PC-9 (cell line): ENCODE measurements at regions not wholly inside any gene's neighbourhood (a gene's known extent, or its start where the extent isn't known, plus 50 kb on each side); places are given as distances from the start of the nearest gene placed in this dataset.

Experiments
- BruUV-seq: library from RNA; stranded (reverse); fragments of 400-500 nt; replicated peaks from 2 replicates; lab custom pipeline; 2021; lab: Mats Ljungman, UMichigan
- CTCF ChIA-PET: fragments of 300-600 bp; sonication (Branson Sonifier 250); formaldehyde crosslinking; loops from one replicate; lab custom pipeline; 2022; ENCODE audit warnings: antibody characterized with exemption; lab: Charles Lee
- POLR2A ChIA-PET: fragments of 300-600 bp; sonication (Branson Sonifier 250); formaldehyde crosslinking; loops from one replicate; lab custom pipeline; 2022; ENCODE audit warnings: antibody characterized with exemption; ENCODE audit not compliant: unreplicated experiment; lab: Charles Lee
- DNase-seq, 2 experiments: peaks; one replicate each; pipeline versions ENCODE4 v3.0.0 to v3.0.0-alpha.2; 2015 to 2022; ENCODE audit warnings: mixed read lengths in 1 of 2
- H2AFZ ChIP-seq: fragments of 200-600 bp; sonication (generic); 2 replicates; pipeline ENCODE4 v1.8.1; 2017; ENCODE audit warnings: antibody characterized with exemption
- H3F3A ChIP-seq: fragments of 200-600 bp; sonication (generic); 2 replicates; pipeline ENCODE4 v1.8.1; 2017; ENCODE audit warnings: antibody characterized with exemption, mild to moderate bottlenecking, low read depth; ENCODE audit not compliant: insufficient read depth
- H3K27ac ChIP-seq: fragments of 200-600 bp; sonication (generic); 2 replicates; pipeline ENCODE4 v1.6.1; 2016; ENCODE audit warnings: mixed run types
- H3K27me3 ChIP-seq: fragments of 200-600 bp; sonication (generic); 2 replicates; pipeline ENCODE4 v1.6.1; 2016; ENCODE audit warnings: low read depth, mixed run types; ENCODE audit not compliant: insufficient read depth
- H3K36me3 ChIP-seq: fragments of 200-600 bp; sonication (generic); 2 replicates; pipeline ENCODE4 v1.6.1; 2016; ENCODE audit warnings: low read depth, mixed run types
- H3K4me1 ChIP-seq: fragments of 200-600 bp; sonication (generic); replicated peaks from 2 replicates; pipeline ENCODE4 v1.6.1; 2016; ENCODE audit warnings: mixed run types; ENCODE audit not compliant: insufficient read depth
- H3K4me2 ChIP-seq: fragments of 200-600 bp; sonication (generic); 2 replicates; pipeline ENCODE4 v1.6.1; 2017; ENCODE audit warnings: mixed run types
- H3K4me3 ChIP-seq: fragments of 200-600 bp; sonication (generic); 2 replicates; pipeline ENCODE4 v1.6.1; 2016; ENCODE audit warnings: mixed run types
- H3K79me2 ChIP-seq: fragments of 200-600 bp; sonication (generic); 2 replicates; pipeline ENCODE4 v1.6.1; 2017; ENCODE audit warnings: low read depth, mixed run types
- H3K9me2 ChIP-seq: fragments of 200-600 bp; sonication (generic); 2 replicates; pipeline ENCODE4 v1.8.1; 2017; ENCODE audit warnings: mild to moderate bottlenecking; ENCODE audit not compliant: insufficient read depth
- H3K9me3 ChIP-seq: fragments of 200-600 bp; sonication (generic); 2 replicates; pipeline ENCODE4 v1.8.1; 2016; ENCODE audit warnings: low read depth; ENCODE audit not compliant: insufficient read depth
- H4K20me1 ChIP-seq: fragments of 200-600 bp; sonication (generic); 2 replicates; pipeline ENCODE4 v1.8.1; 2017; ENCODE audit not compliant: insufficient read depth
- EZH2 ChIP-seq: fragments of 200-600 bp; sonication (generic); IDR thresholded peaks from 2 replicates; pipeline ENCODE4 v1.8.0; 2017; ENCODE audit warnings: antibody characterized with exemption, low read depth
- intact Hi-C: fragments of 100-400 bp; cut with micrococcal nuclease; formaldehyde crosslinking; loops from one replicate; pipeline ENCODE4 v1.10.0; 2022; ENCODE audit not compliant: unreplicated experiment
- TF ChIP-seq, protein P1 (sequence below): fragments of 200-600 bp; sonication (generic); conservative IDR thresholded peaks from 2 replicates; pipeline ENCODE4 v1.6.1; 2017; ENCODE audit warnings: mixed run types, antibody characterized with exemption, mild to moderate bottlenecking, moderate library complexity

DNA sequence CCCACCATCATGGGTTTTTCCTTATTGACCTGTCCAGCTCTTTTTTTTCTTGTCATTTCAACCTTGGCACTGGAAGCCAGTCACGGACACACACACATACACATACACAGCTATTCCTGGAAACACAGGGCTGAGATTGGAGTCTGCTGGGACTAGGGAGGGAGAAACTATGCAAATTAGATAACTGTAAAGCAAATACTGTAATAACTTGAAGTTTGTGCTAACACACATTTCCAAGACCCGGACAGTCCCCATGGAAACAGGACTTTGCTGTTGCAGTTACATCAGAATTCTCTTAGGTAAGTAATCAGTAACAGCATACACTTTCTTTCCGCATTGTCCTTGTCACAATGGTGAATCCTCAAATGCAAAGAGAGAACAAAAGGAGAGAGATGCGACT is 304.4 kb downstream of the KBTBD8 start:
- Histone ChIP-seq H3K4me3 (no peak overlapping the region), H3K27ac (no peak overlapping the region), H3K36me3 (no peaks in the 10 kb centered on the region), H3K27me3 (no peaks in the 10 kb centered on the region), H3K4me1 (no peaks in the 10 kb centered on the region), H3K79me2 (no peaks in the 10 kb centered on the region), H3F3A (no peaks in the 10 kb centered on the region), H3K9me3 (no peaks in the 10 kb centered on the region), H3K9me2 (no peaks in the 10 kb centered on the region), H3K4me2 (no peak overlapping the region), H2AFZ (no peak overlapping the region), H4K20me1 (no peaks in the 10 kb centered on the region)
- no TSS peak for BruUV-seq
- POLR2A ChIA-PET = no interaction called here
- intact Hi-C loops = no loop called here
- no peak for TF ChIP-seq EZH2
- TF ChIP-seq, protein P1, sequence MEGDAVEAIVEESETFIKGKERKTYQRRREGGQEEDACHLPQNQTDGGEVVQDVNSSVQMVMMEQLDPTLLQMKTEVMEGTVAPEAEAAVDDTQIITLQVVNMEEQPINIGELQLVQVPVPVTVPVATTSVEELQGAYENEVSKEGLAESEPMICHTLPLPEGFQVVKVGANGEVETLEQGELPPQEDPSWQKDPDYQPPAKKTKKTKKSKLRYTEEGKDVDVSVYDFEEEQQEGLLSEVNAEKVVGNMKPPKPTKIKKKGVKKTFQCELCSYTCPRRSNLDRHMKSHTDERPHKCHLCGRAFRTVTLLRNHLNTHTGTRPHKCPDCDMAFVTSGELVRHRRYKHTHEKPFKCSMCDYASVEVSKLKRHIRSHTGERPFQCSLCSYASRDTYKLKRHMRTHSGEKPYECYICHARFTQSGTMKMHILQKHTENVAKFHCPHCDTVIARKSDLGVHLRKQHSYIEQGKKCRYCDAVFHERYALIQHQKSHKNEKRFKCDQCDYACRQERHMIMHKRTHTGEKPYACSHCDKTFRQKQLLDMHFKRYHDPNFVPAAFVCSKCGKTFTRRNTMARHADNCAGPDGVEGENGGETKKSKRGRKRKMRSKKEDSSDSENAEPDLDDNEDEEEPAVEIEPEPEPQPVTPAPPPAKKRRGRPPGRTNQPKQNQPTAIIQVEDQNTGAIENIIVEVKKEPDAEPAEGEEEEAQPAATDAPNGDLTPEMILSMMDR = no peak
- no peak for DNase-seq
- CTCF ChIA-PET = no interaction called here

DNA sequence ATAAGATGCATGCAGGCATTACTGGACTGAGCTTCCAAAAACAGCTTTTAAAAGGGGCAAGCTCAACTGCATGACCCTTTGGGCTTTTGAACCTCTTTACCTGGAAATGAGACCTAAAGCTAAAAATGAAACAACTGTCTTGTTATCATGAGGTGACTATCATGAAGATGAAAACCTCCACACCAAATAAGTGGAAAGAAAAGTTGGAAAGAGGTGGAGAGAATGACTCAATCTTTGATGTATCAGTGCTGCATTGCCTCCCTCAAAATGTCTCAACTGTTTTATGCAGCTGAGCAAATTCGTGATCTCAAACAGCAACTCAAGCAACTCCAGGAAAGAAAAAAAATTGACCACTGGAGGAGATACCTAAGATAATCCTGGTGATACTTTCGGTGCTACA is 307.1 kb downstream of the KBTBD8 start:
- Histone ChIP-seq H3F3A (no peaks in the 10 kb centered on the region), H4K20me1 (no peaks in the 10 kb centered on the region), H3K79me2 (no peaks in the 10 kb centered on the region), H3K4me1 (no peaks in the 10 kb centered on the region), H3K4me3 (no peak overlapping the region), H3K9me3 (no peaks in the 10 kb centered on the region), H3K4me2 (no peak overlapping the region), H3K27ac (no peak overlapping the region), H3K9me2 (no peaks in the 10 kb centered on the region), H3K27me3 (no peaks in the 10 kb centered on the region), H2AFZ (no peak overlapping the region), H3K36me3 (no peaks in the 10 kb centered on the region)
- TF ChIP-seq EZH2 = no peak
- TF ChIP-seq, protein P1 = no peak
- CTCF ChIA-PET = no interaction called here
- intact Hi-C loops = no loop called here
- no peak for DNase-seq
- POLR2A ChIA-PET = no interaction called here
- BruUV-seq = no TSS peak

DNA sequence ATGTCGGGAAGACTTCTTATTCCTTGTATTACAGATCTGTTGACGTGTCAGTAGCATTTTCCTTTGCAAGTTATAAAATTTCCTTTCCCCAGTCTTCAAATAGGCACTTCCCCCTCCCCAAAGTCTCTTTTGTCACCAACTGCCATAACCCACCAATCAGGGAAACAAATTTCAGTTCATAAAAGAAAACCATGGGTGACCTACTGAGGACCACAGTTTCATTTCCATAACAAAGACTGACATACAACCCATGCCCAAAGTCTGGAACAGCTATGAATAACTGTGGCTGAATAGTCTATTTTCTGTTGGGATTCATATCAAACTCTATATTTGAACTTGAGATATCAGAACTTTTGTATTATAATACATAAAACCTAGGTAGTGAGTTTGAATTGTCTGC is 307.8 kb downstream of the KBTBD8 start:
- no peaks in the 10 kb centered on the region for H3K9me3 ChIP-seq
- H3K79me2 ChIP-seq = no peaks in the 10 kb centered on the region
- no peak for DNase-seq
- no peak overlapping the region for H3K4me2 ChIP-seq
- ChIA-PET POLR2A (no interaction called here), CTCF (no interaction called here)
- no peak overlapping the region for H2AFZ ChIP-seq
- H3K27ac ChIP-seq = no peak overlapping the region
- H3K36me3 ChIP-seq = no peaks in the 10 kb centered on the region
- BruUV-seq = no TSS peak
- TF ChIP-seq, protein P1 = no peak
- TF ChIP-seq EZH2 = no peak
- no peaks in the 10 kb centered on the region for H3K9me2 ChIP-seq
- intact Hi-C loops = no loop called here
- no peaks in the 10 kb centered on the region for H3F3A ChIP-seq
- no peaks in the 10 kb centered on the region for H4K20me1 ChIP-seq
- H3K4me1 ChIP-seq = no peaks in the 10 kb centered on the region
- no peak overlapping the region for H3K4me3 ChIP-seq
- H3K27me3 ChIP-seq = no peaks in the 10 kb centered on the region
